ENCODE measurements at regions not wholly inside any gene's neighbourhood (a gene's known extent, or its start where the extent isn't known, plus 50 kb on each side); places are given as distances from the start of the nearest gene placed in this dataset.

DNA sequence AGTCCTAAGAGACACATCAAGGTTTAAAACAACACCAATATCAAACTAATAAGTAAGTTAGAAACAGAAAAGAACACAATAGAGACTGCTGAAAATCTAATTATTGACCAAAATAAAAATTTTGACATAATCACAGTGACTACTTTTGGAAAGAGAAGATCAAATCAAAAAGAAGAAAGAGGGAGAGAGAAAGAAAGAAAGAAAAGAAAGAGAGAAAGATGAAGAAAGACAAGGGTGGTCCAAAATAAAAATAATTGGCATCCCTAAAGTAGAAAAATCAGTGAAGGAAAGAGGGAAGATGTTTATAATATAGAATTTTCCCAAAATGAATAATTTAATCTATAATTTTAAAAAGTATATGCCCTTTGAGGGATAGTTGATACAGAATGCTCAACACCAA lies 118.8 kb upstream of the VIPR2 start:
- Mint-ChIP-seq H3K27ac (no peak overlapping the region), H3K36me3 (ENCODE audit: low read depth) (no peaks in the 10 kb centered on the region), H3K9me3 (peaks cover 77% of the 10 kb centered on the region), H3K27me3 (ENCODE audit: insufficient read depth) (no peaks in the 10 kb centered on the region), H3K4me3 (no peak overlapping the region), H3K4me1 (no peaks in the 10 kb centered on the region)
- no peaks in the 10 kb centered on the region for H3K27me3 ChIP-seq (ENCODE audit: control insufficient read depth, insufficient read depth, low read length, poor library complexity, severe bottlenecking)
- H3K9me3 ChIP-seq (ENCODE audit: control insufficient read depth, low read length), result peaks cover 75% of the 10 kb centered on the region
- no peak overlapping the region for H3K27ac ChIP-seq (ENCODE audit: low read depth, low read length)
- no peak overlapping the region for H3K9ac ChIP-seq (ENCODE audit: extremely low read depth, low read length, poor library complexity, severe bottlenecking)
- no peak overlapping the region for H3K4me3 ChIP-seq (ENCODE audit: low read length)
- no peak for TF ChIP-seq CTCF (conservative IDR thresholded peaks at IDR 0.05)
- H3K4me1 ChIP-seq (ENCODE audit: control insufficient read depth, insufficient read depth, low read length), result no peaks in the 10 kb centered on the region
- DNase-seq, result no peak
- H3K36me3 ChIP-seq (ENCODE audit: control insufficient read depth, insufficient read depth, low read length), result no peaks in the 10 kb centered on the region

- H3K4me1 ChIP-seq (ENCODE audit: control insufficient read depth, insufficient read depth, low read length), result no peaks in the 10 kb centered on the region
- no peaks in the 10 kb centered on the region for H3K36me3 Mint-ChIP-seq (ENCODE audit: low read depth)
- WGBS, 2 experiments (ENCODE audit: insufficient coverage in 1 of 2, insufficient read length in 1 of 2), result 36% methylated on average over 2 of the region's 2 CpGs; no CpG with 5 or more reads in 1 of the 2 experiments
- H3K36me3 ChIP-seq (ENCODE audit: control insufficient read depth, insufficient read depth, low read length), result no peaks in the 10 kb centered on the region
- H3K27me3 Mint-ChIP-seq (ENCODE audit: insufficient read depth), result no peaks in the 10 kb centered on the region
- no peak for DNase-seq
- peaks cover 73% of the 10 kb centered on the region for H3K9me3 Mint-ChIP-seq
- no peak overlapping the region for H3K4me3 Mint-ChIP-seq
- no peaks in the 10 kb centered on the region for H3K27me3 ChIP-seq (ENCODE audit: control insufficient read depth, insufficient read depth, low read length, poor library complexity, severe bottlenecking)
- TF ChIP-seq CTCF (conservative IDR thresholded peaks at IDR 0.05), result no peak
- H3K4me1 Mint-ChIP-seq, result no peaks in the 10 kb centered on the region
- no peak overlapping the region for H3K27ac Mint-ChIP-seq
- H3K4me3 ChIP-seq (ENCODE audit: low read length), result no peak overlapping the region
- no peak overlapping the region for H3K9ac ChIP-seq (ENCODE audit: extremely low read depth, low read length, poor library complexity, severe bottlenecking)
- H3K9me3 ChIP-seq (ENCODE audit: control insufficient read depth, low read length), result peaks cover 84% of the 10 kb centered on the region
- H3K27ac ChIP-seq (ENCODE audit: low read depth, low read length), result no peak overlapping the region
Observed at GRCh38 chr7:159253657-159254056, 109.0 kb upstream of the VIPR2 start.

DNA sequence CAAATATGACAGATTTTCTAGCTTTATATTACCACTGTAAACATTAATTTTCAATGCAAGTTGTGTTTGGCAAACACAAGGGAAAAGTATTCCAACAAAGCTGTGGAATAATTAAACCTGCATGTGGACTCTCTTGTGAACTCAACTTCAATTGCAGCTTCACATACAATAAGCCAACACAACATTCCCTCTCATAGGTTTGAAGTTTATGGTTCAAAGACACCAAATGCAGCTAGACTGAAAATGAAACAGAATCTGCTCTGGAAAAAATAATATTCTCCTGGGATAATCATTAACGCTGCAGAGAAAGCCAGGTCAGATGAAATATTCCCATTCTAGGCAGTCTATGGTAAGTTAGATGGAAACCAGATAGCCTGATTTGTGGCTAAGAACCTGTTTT lies 105.8 kb upstream of the VIPR2 start:
- H3K27me3 ChIP-seq (ENCODE audit: control insufficient read depth, insufficient read depth, low read length, poor library complexity, severe bottlenecking), result no peaks in the 10 kb centered on the region
- no peaks in the 10 kb centered on the region for H3K36me3 ChIP-seq (ENCODE audit: control insufficient read depth, insufficient read depth, low read length)
- TF ChIP-seq CTCF (conservative IDR thresholded peaks at IDR 0.05), result no peak
- no peak overlapping the region for H3K27ac ChIP-seq (ENCODE audit: low read depth, low read length)
- WGBS, 2 experiments (ENCODE audit: insufficient coverage in 1 of 2, insufficient read length in 1 of 2), result 68 to 71% methylated on average over 1 of the region's 1 CpG
- Mint-ChIP-seq H3K9me3 (peaks cover 71% of the 10 kb centered on the region), H3K4me3 (no peak overlapping the region), H3K27ac (no peak overlapping the region), H3K27me3 (ENCODE audit: insufficient read depth) (no peaks in the 10 kb centered on the region), H3K36me3 (ENCODE audit: low read depth) (no peaks in the 10 kb centered on the region), H3K4me1 (no peaks in the 10 kb centered on the region)
- H3K4me3 ChIP-seq (ENCODE audit: low read length), result no peak overlapping the region
- no peak for DNase-seq
- no peak overlapping the region for H3K9ac ChIP-seq (ENCODE audit: extremely low read depth, low read length, poor library complexity, severe bottlenecking)
- peaks cover 94% of the 10 kb centered on the region for H3K9me3 ChIP-seq (ENCODE audit: control insufficient read depth, low read length)
- H3K4me1 ChIP-seq (ENCODE audit: control insufficient read depth, insufficient read depth, low read length), result no peaks in the 10 kb centered on the region

All from endodermal cell (in vitro differentiated cells).